A549 (cell line): ENCODE measurements at regions not wholly inside any gene's neighbourhood (a gene's known extent, or its start where the extent isn't known, plus 50 kb on each side); places are given as distances from the start of the nearest gene placed in this dataset.

Experiments
- ATAC-seq, 2 experiments: fragments of 200-7000 bp in 1 of 2; fragments of >200 bp in 1 of 2; cut with Nextera tagmentation in 1 of 2; cut with Tn5 transposase in 1 of 2; 3 replicates each; pipeline versions ENCODE4 v1.8.0 to v1.9.1; 2018 to 2020; ENCODE audit warnings: mild to moderate bottlenecking in 1 of 2, moderate library complexity in 1 of 2
- CTCF ChIA-PET: fragments of 300-600 bp; sonication (Branson Sonifier 250); formaldehyde crosslinking; extraction: SDS; loops from one replicate; lab custom pipeline; 2021; ENCODE audit warnings: antibody characterized with exemption, inconsistent platforms; lab: Yijun Ruan, JAX
- POLR2A ChIA-PET: fragments of 350-600 bp; formaldehyde crosslinking; extraction: SDS; loops from one replicate; lab custom pipeline; 2021; ENCODE audit warnings: antibody characterized with exemption, inconsistent platforms; lab: Yijun Ruan, JAX
- DNase-seq, 2 experiments: peaks; one replicate each; pipeline versions ENCODE4 v3.0.0 to v3.0.0-alpha.2; 2011 to 2016; ENCODE audit warnings: low read depth in 1 of 2, low spot score in 1 of 2
- FAIRE-seq: peaks from 2 replicates; lab custom pipeline; 2011; peaks lifted over from hg19 to GRCh38; lab: Jason Lieb, UNC
- H3K27ac ChIP-seq, 2 experiments: fragments of >200 bp; sonication (Bioruptor Twin); formaldehyde crosslinking; 3 replicates each; pipeline ENCODE4 v1.5.1; 2016 to 2017
- H3K4me1 ChIP-seq: fragments of >200 bp; sonication (Bioruptor Twin); formaldehyde crosslinking; 3 replicates; pipeline ENCODE4 v1.6.1; 2016
- H3K4me2 ChIP-seq: fragments of >200 bp; sonication (Bioruptor Twin); formaldehyde crosslinking; 3 replicates; pipeline ENCODE4 v1.6.1; 2016
- H3K4me3 ChIP-seq: fragments of >200 bp; sonication (Bioruptor Twin); formaldehyde crosslinking; 3 replicates; pipeline ENCODE4 v1.5.1; 2016
- H3K9me3 ChIP-seq: fragments of >200 bp; sonication (Bioruptor Twin); formaldehyde crosslinking; 3 replicates; pipeline ENCODE4 v1.6.1; 2016
- ATOH8 ChIP-seq: fragments of 250-450 bp; sonication (Bioruptor Pico); IDR thresholded peaks from 2 replicates; pipeline ENCODE4 v1.5.0; 2020; ENCODE audit warnings: low read depth, mild to moderate bottlenecking, moderate library complexity
- BCL3 ChIP-seq: fragments of >200 bp; sonication (Bioruptor Twin); formaldehyde crosslinking; IDR thresholded peaks from 3 replicates; pipeline ENCODE4 v1.6.1; 2016
- CBX8 ChIP-seq: fragments of 200-600 bp; sonication (generic); IDR thresholded peaks from 2 replicates; pipeline ENCODE4 v1.6.1; 2016
- CEBPB ChIP-seq, 2 experiments: fragments of >200 bp in 1 of 2; sonication (Bioruptor Twin) in 1 of 2; formaldehyde crosslinking in 1 of 2; IDR thresholded peaks; 2 replicates each; pipeline ENCODE4 v1.6.1; 2012 to 2016
- CHD4 ChIP-seq: fragments of 200-600 bp; sonication (generic); IDR thresholded peaks from 2 replicates; pipeline ENCODE4 v1.6.1; 2016; ENCODE audit warnings: antibody characterized with exemption, mild to moderate bottlenecking, borderline replicate concordance
- CTCF ChIP-seq: fragments of >200 bp; sonication (Bioruptor Twin); formaldehyde crosslinking; IDR thresholded peaks from 3 replicates; pipeline ENCODE4 v1.5.1; 2016
- EHF ChIP-seq: fragments of 250-450 bp; sonication (Bioruptor Pico); IDR thresholded peaks from 2 replicates; pipeline ENCODE4 v1.5.0; 2020; ENCODE audit warnings: mild to moderate bottlenecking
- EHMT2 ChIP-seq: fragments of 200-600 bp; sonication (generic); IDR thresholded peaks from 2 replicates; pipeline ENCODE4 v1.6.1; 2016; ENCODE audit warnings: antibody characterized with exemption, low read depth, mild to moderate bottlenecking, moderate library complexity
- ELK1 ChIP-seq: fragments of 150-350 bp; IDR thresholded peaks from 2 replicates; pipeline ENCODE4 v1.6.1; 2014; ENCODE audit warnings: low read depth, mild to moderate bottlenecking, low read length
- FOSB ChIP-seq: fragments of 250-450 bp; sonication (Bioruptor Pico); IDR thresholded peaks from 2 replicates; pipeline ENCODE4 v1.5.0; 2020; ENCODE audit warnings: mild to moderate bottlenecking, moderate library complexity
- HDAC2 ChIP-seq: fragments of 200-600 bp; sonication (generic); IDR thresholded peaks from 2 replicates; pipeline ENCODE4 v1.6.1; 2016
- HOXA7 ChIP-seq: fragments of 250-450 bp; sonication (Bioruptor Pico); IDR thresholded peaks from 2 replicates; pipeline ENCODE4 v1.5.0; 2020; ENCODE audit warnings: mild to moderate bottlenecking, moderate library complexity
- HOXB13 ChIP-seq: fragments of 250-450 bp; sonication (Bioruptor Pico); IDR thresholded peaks from 2 replicates; pipeline ENCODE4 v1.5.0; 2020; ENCODE audit warnings: low read depth, mild to moderate bottlenecking, moderate library complexity
- HOXB5 ChIP-seq: fragments of 250-450 bp; sonication (Bioruptor Pico); IDR thresholded peaks from 2 replicates; pipeline ENCODE4 v1.5.0; 2020; ENCODE audit warnings: mild to moderate bottlenecking, moderate library complexity
- JUN ChIP-seq, 2 experiments: fragments of >200 bp; sonication (Bioruptor Twin); formaldehyde crosslinking; IDR thresholded peaks; 2 replicates in 1 of 2; 3 replicates in 1 of 2; pipeline ENCODE4 v1.6.1; 2016 to 2017
- KDM5A ChIP-seq: fragments of 200-600 bp; sonication (generic); IDR thresholded peaks from 2 replicates; pipeline ENCODE4 v1.6.1; 2016; ENCODE audit warnings: antibody characterized with exemption, mild to moderate bottlenecking
- MYC ChIP-seq: IDR thresholded peaks from 2 replicates; pipeline ENCODE4 v1.6.1; 2012; ENCODE audit warnings: mild to moderate bottlenecking, inconsistent platforms, low read length, improper control_type of control experiment, borderline replicate concordance
- NPAS2 ChIP-seq: fragments of 250-450 bp; sonication (Bioruptor Pico); IDR thresholded peaks from 2 replicates; pipeline ENCODE4 v1.8.0; 2022; ENCODE audit warnings: mild to moderate bottlenecking, moderate library complexity, borderline replicate concordance
- PBX3 ChIP-seq: IDR thresholded peaks from 2 replicates; pipeline ENCODE4 v1.6.1; 2012
- POLR2A ChIP-seq: IDR thresholded peaks from 2 replicates; pipeline ENCODE4 v1.6.1; 2012; ENCODE audit warnings: mild to moderate bottlenecking, low read length
- POLR2AphosphoS2 ChIP-seq: conservative IDR thresholded peaks from 2 replicates; pipeline ENCODE4 v1.6.1; 2012; ENCODE audit warnings: low read length, improper control_type of control experiment, inconsistent platforms
- RAD21 ChIP-seq, 2 experiments: fragments of >200 bp in 1 of 2; sonication (Bioruptor Twin) in 1 of 2; formaldehyde crosslinking in 1 of 2; IDR thresholded peaks in 1 of 2; conservative IDR thresholded peaks in 1 of 2; 2 replicates in 1 of 2; 3 replicates in 1 of 2; pipeline ENCODE4 v1.6.1; 2012 to 2018; ENCODE audit warnings: inconsistent platforms in 1 of 2
- RARB ChIP-seq: fragments of 250-450 bp; sonication (Bioruptor Pico); IDR thresholded peaks from 2 replicates; pipeline ENCODE4 v1.8.0; 2021; ENCODE audit warnings: mild to moderate bottlenecking, moderate library complexity
- RCOR1 ChIP-seq: fragments of 150-350 bp; IDR thresholded peaks from 2 replicates; pipeline ENCODE4 v1.6.1; 2014; ENCODE audit warnings: antibody characterized with exemption, low read length, low read depth
- SREBF2 ChIP-seq: fragments of 450-650 bp; IDR thresholded peaks from 2 replicates; pipeline ENCODE4 v1.6.1; 2014; ENCODE audit warnings: mild to moderate bottlenecking, moderate library complexity
- TFCP2L1 ChIP-seq: fragments of 250-450 bp; sonication (Bioruptor Pico); IDR thresholded peaks from 2 replicates; pipeline ENCODE4 v1.5.0; 2021; ENCODE audit warnings: mild to moderate bottlenecking
- ZFP36 ChIP-seq: fragments of 450-650 bp; IDR thresholded peaks from 2 replicates; pipeline ENCODE4 v1.6.1; 2014; ENCODE audit warnings: borderline replicate concordance; ENCODE audit not compliant: partially characterized antibody
- ZNF302 ChIP-seq: fragments of 250-450 bp; sonication (Bioruptor Pico); IDR thresholded peaks from 2 replicates; pipeline ENCODE4 v1.9.0; 2021; ENCODE audit warnings: inconsistent platforms, mild to moderate bottlenecking, moderate library complexity
- WGBS: methylation state at CpG from one replicate; pipeline ENCODE4 v1.1.6; 2017; ENCODE audit errors: missing lambda C conversion rate; 5-methylcytosine and 5-hydroxymethylcytosine counted together

GRCh38 chr12:19688532-19688931 is 249.2 kb downstream of the AEBP2 start:
- no peak for DNase-seq
- no peak overlapping the region for H3K4me2 ChIP-seq
- WGBS: 76% methylated on average over 1 of the region's 1 CpG
- peaks cover 4% of the 10 kb centered on the region for H3K4me1 ChIP-seq
- TF ChIP-seq KDM5A (no peak), POLR2A (no peak), JUN (IDR thresholded peaks at IDR 0.05) (no peak), CEBPB (IDR thresholded peaks at IDR 0.05) (no peak), NPAS2 (no peak), RAD21 (conservative IDR thresholded peaks at IDR 0.05 in 1 of 2, IDR thresholded peaks at IDR 0.05 in 1 of 2) (no peak), PBX3 (no peak), EHF (CRISPR knock-in tag) (no peak), CHD4 (no peak), ZNF302 (no peak), EHMT2 (no peak), ATOH8 (no peak), CTCF (no peak), CBX8 (no peak), ELK1 (no peak), MYC (no peak), RARB (CRISPR knock-in tag) (no peak), HOXA7 (CRISPR knock-in tag) (no peak), HDAC2 (no peak)
- POLR2A ChIA-PET: no interaction called here
- CTCF ChIA-PET: no interaction called here
- no peak for ATAC-seq
- no peak overlapping the region for H3K4me3 ChIP-seq
- no peak for FAIRE-seq
- no peaks in the 10 kb centered on the region for H3K9me3 ChIP-seq
- no peak overlapping the region for H3K27ac ChIP-seq

- WGBS: 97% methylated on average over 17 of the region's 17 CpGs
- ATAC-seq (no peak), DNase-seq (no peak), FAIRE-seq (no peak)
- no peaks in the 10 kb centered on the region for H3K9me3 ChIP-seq
- ChIA-PET CTCF (no interaction called here), POLR2A (no interaction called here)
- no peak overlapping the region for H3K4me2 ChIP-seq
- no peaks in the 10 kb centered on the region for H3K4me1 ChIP-seq
- H3K4me3 ChIP-seq: no peak overlapping the region
- H3K27ac ChIP-seq: no peak overlapping the region
- TF ChIP-seq POLR2A (no peak; the same call in 1 of the 2 replicates), SREBF2 (no peak), HOXB5 (CRISPR knock-in tag) (no peak), RCOR1 (no peak), ZFP36 (no peak), EHMT2 (no peak), FOSB (CRISPR knock-in tag) (no peak), EHF (CRISPR knock-in tag) (no peak), CBX8 (no peak), BCL3 (no peak), TFCP2L1 (CRISPR knock-in tag) (no peak), HOXA7 (CRISPR knock-in tag) (no peak), HOXB13 (no peak), RARB (CRISPR knock-in tag) (no peak), CEBPB (IDR thresholded peaks at IDR 0.05) (no peak), HDAC2 (no peak), POLR2AphosphoS2 (no peak), RAD21 (conservative IDR thresholded peaks at IDR 0.05 in 1 of 2, IDR thresholded peaks at IDR 0.05 in 1 of 2) (no peak)
These were observed 249.9 kb downstream of the AEBP2 start for GRCh38 chr12:19689226-19689625.
